A673 (cell line): ENCODE measurements at regions not wholly inside any gene's neighbourhood (a gene's known extent, or its start where the extent isn't known, plus 50 kb on each side); places are given as distances from the start of the nearest gene placed in this dataset.

Experiments used
- BruUV-seq: library from RNA; stranded (reverse); fragments of 400-500 nt; replicated peaks from 2 replicates; lab custom pipeline; 2021; lab: Mats Ljungman, UMichigan
- CTCF ChIA-PET: fragments of 300-600 bp; sonication (Branson Sonifier 250); formaldehyde crosslinking; loops from one replicate; lab custom pipeline; 2022; ENCODE audit warnings: antibody characterized with exemption; lab: Charles Lee
- POLR2A ChIA-PET: fragments of 300-600 bp; sonication (Branson Sonifier 250); formaldehyde crosslinking; loops from one replicate; lab custom pipeline; 2022; ENCODE audit warnings: antibody characterized with exemption; ENCODE audit not compliant: low non-redundant PET; lab: Charles Lee
- DNase-seq: peaks from one replicate; pipeline ENCODE4 v3.0.0-alpha.2; 2015; ENCODE audit warnings: low spot score
- H3K27ac ChIP-seq: fragments of 200-600 bp; sonication (generic); 2 replicates; pipeline ENCODE4 v1.5.1; 2016; ENCODE audit warnings: mixed run types, low read depth, mild to moderate bottlenecking, mixed read lengths, antibody characterized with exemption, low read length; ENCODE audit not compliant: poor library complexity, severe bottlenecking
- H3K27me3 ChIP-seq: fragments of 200-600 bp; sonication (generic); replicated peaks from 2 replicates; pipeline ENCODE4 v1.6.1; 2017; ENCODE audit warnings: mixed run types, low read depth, mild to moderate bottlenecking, mixed read lengths, antibody characterized with exemption, low read length; ENCODE audit not compliant: insufficient read depth, poor library complexity
- H3K36me3 ChIP-seq: fragments of 200-600 bp; sonication (generic); 2 replicates; pipeline ENCODE4 v1.6.1; 2016; ENCODE audit warnings: mixed run types, mild to moderate bottlenecking, mixed read lengths, antibody characterized with exemption, low read length; ENCODE audit not compliant: insufficient read depth, poor library complexity, severe bottlenecking
- H3K4me1 ChIP-seq: fragments of 200-600 bp; sonication (generic); 2 replicates; pipeline ENCODE4 v1.6.1; 2017; ENCODE audit warnings: mixed run types, mild to moderate bottlenecking, mixed read lengths, antibody characterized with exemption, low read length; ENCODE audit not compliant: insufficient read depth, poor library complexity, severe bottlenecking
- H3K4me3 ChIP-seq: fragments of 200-600 bp; sonication (generic); 2 replicates; pipeline ENCODE4 v1.5.1; 2016; ENCODE audit warnings: low read depth, mixed run types, mild to moderate bottlenecking, mixed read lengths, low read length; ENCODE audit not compliant: poor library complexity, severe bottlenecking
- H3K9me3 ChIP-seq: fragments of 200-600 bp; sonication (generic); 2 replicates; pipeline ENCODE4 v1.6.1; 2016; ENCODE audit warnings: mixed run types, low read depth, mild to moderate bottlenecking, mixed read lengths, antibody characterized with exemption, low read length; ENCODE audit not compliant: poor library complexity, severe bottlenecking
- CTCF ChIP-seq: fragments of 300-800, 200-600 bp; sonication (generic); conservative IDR thresholded peaks from 2 replicates; pipeline ENCODE4 v1.5.1; 2017; ENCODE audit warnings: low read depth, mild to moderate bottlenecking, antibody characterized with exemption, low read length, moderate library complexity, mixed read lengths
- EZH2 ChIP-seq: fragments of 200-600 bp; sonication (generic); IDR thresholded peaks from 2 replicates; pipeline ENCODE4 v1.6.1; 2017; ENCODE audit warnings: borderline replicate concordance, low read depth, mild to moderate bottlenecking, mixed read lengths, antibody characterized with exemption, low read length; ENCODE audit not compliant: poor library complexity, severe bottlenecking
- intact Hi-C: fragments of 100-400 bp; cut with micrococcal nuclease; formaldehyde crosslinking; loops from one replicate; pipeline ENCODE4 v1.10.0; 2022; ENCODE audit not compliant: unreplicated experiment

GRCh38 chr5:163855754-163856153, 350.3 kb downstream of the MAT2B start:
- no TSS peak for BruUV-seq
- CTCF ChIA-PET = no interaction called here
- no peaks in the 10 kb centered on the region for H3K36me3 ChIP-seq
- H3K9me3 ChIP-seq = no peaks in the 10 kb centered on the region
- TF ChIP-seq EZH2 = no peak
- TF ChIP-seq CTCF = no peak
- no peak for DNase-seq
- no peak overlapping the region for H3K4me3 ChIP-seq
- no peaks in the 10 kb centered on the region for H3K27me3 ChIP-seq
- intact Hi-C loops = no loop called here
- no peaks in the 10 kb centered on the region for H3K4me1 ChIP-seq
- POLR2A ChIA-PET = no interaction called here
- no peak overlapping the region for H3K27ac ChIP-seq

DNA sequence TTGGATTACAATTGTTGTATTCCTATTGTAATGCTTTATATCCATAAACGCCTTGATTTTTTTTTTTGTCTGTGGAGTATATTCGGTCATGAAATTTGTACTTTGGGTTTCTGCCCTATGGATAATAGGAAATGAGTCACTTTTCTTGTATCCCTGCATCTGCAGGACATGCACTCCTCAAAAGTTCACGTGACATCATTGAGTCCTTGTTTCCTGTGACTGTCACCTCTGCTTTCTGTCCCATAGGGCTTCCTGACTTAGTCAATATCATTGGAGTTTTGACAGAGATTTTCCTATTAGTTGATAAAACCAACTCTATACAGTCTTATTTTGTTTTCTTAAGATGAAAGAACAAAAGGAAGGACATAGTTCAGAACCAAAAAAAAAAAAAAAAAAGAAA, 356.3 kb downstream of the MAT2B start:
- Histone ChIP-seq H3K4me1 (no peaks in the 10 kb centered on the region), H3K4me3 (no peak overlapping the region), H3K27me3 (peaks cover 7% of the 10 kb centered on the region), H3K9me3 (no peaks in the 10 kb centered on the region), H3K27ac (no peak overlapping the region), H3K36me3 (no peaks in the 10 kb centered on the region)
- no TSS peak for BruUV-seq
- ChIA-PET CTCF (no interaction called here), POLR2A (no interaction called here)
- DNase-seq = no peak
- TF ChIP-seq EZH2 (no peak), CTCF (no peak)
- intact Hi-C loops = no loop called here

GRCh38 chr5:163867324-163867723, 361.9 kb downstream of the MAT2B start:
- Histone ChIP-seq H3K27ac (no peak overlapping the region), H3K27me3 (peaks cover 7% of the 10 kb centered on the region), H3K4me1 (no peaks in the 10 kb centered on the region), H3K4me3 (no peak overlapping the region), H3K9me3 (no peaks in the 10 kb centered on the region), H3K36me3 (no peaks in the 10 kb centered on the region)
- intact Hi-C loops = no loop called here
- TF ChIP-seq EZH2 = no peak
- DNase-seq = no peak
- BruUV-seq = no TSS peak
- ChIA-PET CTCF (no interaction called here), POLR2A (no interaction called here)

GRCh38 chr5:163867738-163868137, 362.3 kb downstream of the MAT2B start:
- peaks cover 7% of the 10 kb centered on the region for H3K27me3 ChIP-seq
- POLR2A ChIA-PET = no interaction called here
- no peaks in the 10 kb centered on the region for H3K9me3 ChIP-seq
- no peak overlapping the region for H3K4me3 ChIP-seq
- CTCF ChIA-PET = no interaction called here
- H3K36me3 ChIP-seq = no peaks in the 10 kb centered on the region
- no peaks in the 10 kb centered on the region for H3K4me1 ChIP-seq
- H3K27ac ChIP-seq = no peak overlapping the region
- BruUV-seq = no TSS peak
- no peak for TF ChIP-seq EZH2
- no peak for TF ChIP-seq CTCF
- intact Hi-C loops = no loop called here
- no peak for DNase-seq
